ENCODE measurements at regions not wholly inside any gene's neighbourhood (a gene's known extent, or its start where the extent isn't known, plus 50 kb on each side); places are given as distances from the start of the nearest gene placed in this dataset.

DNA sequence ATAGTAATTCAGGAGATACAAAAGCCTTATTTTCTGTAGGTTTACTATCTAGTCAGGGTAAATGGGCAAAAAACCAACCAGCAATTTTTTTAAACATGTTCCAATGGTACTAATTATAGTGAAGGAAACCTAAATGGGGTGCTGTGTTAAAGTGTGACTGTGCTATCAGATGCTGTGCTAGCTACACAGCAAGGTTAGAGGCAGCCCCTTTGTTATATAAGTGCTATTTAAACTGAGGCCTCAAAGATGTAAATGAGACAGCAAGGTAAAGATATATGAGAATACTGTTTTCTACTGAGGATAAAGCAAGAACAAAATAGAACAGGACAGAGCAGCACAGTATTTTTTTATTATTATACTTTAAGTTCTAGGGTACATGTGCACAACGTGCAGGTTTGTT is 305.4 kb upstream of the RGS18 start:
- no peaks in the 10 kb centered on the region for H3K9me3 ChIP-seq
- TF ChIP-seq, protein P1, sequence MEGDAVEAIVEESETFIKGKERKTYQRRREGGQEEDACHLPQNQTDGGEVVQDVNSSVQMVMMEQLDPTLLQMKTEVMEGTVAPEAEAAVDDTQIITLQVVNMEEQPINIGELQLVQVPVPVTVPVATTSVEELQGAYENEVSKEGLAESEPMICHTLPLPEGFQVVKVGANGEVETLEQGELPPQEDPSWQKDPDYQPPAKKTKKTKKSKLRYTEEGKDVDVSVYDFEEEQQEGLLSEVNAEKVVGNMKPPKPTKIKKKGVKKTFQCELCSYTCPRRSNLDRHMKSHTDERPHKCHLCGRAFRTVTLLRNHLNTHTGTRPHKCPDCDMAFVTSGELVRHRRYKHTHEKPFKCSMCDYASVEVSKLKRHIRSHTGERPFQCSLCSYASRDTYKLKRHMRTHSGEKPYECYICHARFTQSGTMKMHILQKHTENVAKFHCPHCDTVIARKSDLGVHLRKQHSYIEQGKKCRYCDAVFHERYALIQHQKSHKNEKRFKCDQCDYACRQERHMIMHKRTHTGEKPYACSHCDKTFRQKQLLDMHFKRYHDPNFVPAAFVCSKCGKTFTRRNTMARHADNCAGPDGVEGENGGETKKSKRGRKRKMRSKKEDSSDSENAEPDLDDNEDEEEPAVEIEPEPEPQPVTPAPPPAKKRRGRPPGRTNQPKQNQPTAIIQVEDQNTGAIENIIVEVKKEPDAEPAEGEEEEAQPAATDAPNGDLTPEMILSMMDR (IDR thresholded peaks at IDR 0.05): no peak
- H3K27me3 ChIP-seq: no peaks in the 10 kb centered on the region
- H3K4me1 ChIP-seq: no peaks in the 10 kb centered on the region
- no peaks in the 10 kb centered on the region for H3K36me3 ChIP-seq
- DNase-seq (ENCODE audit: low spot score): no peak
- H3K27ac ChIP-seq: no peak overlapping the region
- H3K4me3 ChIP-seq: no peak overlapping the region

DNA sequence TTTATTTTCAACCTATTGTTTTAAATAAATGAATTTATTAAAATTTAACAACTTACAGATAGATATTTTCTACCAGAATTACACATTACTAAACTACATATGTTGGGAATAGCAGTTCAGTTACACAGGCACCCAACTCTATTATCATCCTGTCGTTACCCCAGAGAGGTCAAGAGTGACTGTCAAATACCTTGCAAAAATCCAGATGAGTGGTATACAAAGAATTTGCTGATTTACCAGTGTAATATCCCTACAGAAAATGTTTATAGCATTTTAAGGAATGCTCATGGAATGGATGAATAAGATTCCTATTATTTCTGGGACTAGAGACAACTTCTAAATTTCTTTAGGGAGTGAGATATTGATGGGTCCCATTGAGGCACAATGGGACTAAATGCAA is 300.7 kb upstream of the RGS18 start:
- Histone ChIP-seq H3K9me3 (no peaks in the 10 kb centered on the region), H3K27ac (no peak overlapping the region), H3K4me1 (no peaks in the 10 kb centered on the region), H3K27me3 (no peaks in the 10 kb centered on the region), H3K4me3 (no peak overlapping the region), H3K36me3 (no peaks in the 10 kb centered on the region)
- DNase-seq (ENCODE audit: low spot score): no peak
- TF ChIP-seq, protein P1 (IDR thresholded peaks at IDR 0.05): no peak

DNA sequence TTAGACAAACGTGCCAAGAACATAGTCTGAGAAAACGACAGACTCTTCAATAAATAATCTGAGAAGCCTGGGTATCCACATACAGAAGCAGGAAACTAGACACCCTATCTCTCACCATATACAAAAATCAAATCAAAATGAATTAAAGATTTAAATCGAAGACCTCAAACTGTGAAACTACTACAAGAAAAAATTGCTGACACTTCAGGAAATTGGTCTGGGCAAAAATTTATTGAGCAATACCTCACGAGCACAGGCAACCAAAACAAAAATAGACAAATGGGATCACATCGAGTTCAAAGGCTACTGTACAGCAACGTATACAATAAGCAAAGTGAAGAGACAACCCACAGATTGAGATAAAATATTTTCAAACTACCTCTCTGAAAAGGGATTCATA is 292.8 kb upstream of the RGS18 start:
- TF ChIP-seq, protein P1 (IDR thresholded peaks at IDR 0.05): no peak
- no peak for DNase-seq (ENCODE audit: low spot score)

DNA sequence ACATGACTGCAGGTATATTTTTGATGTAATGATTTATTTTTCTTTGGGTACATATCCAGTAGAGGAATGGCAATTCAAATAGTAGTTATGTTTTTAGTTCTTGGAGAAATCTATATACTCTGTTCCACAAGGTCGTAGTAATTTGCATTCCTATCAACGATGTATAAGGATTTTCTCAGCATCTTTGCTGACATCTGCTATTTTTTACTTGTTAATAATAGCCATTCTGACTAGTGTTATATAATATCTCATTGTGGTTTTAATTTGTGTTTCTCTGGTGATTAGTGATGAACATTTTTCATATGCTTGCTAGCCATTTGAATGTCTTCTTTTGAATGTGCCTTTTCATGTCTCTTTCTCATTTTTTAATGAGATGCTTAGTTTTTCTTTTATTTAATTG is 292.1 kb upstream of the RGS18 start:
- H3K27me3 ChIP-seq: no peaks in the 10 kb centered on the region
- TF ChIP-seq, protein P1 (IDR thresholded peaks at IDR 0.05): no peak
- H3K9me3 ChIP-seq: no peaks in the 10 kb centered on the region
- H3K4me1 ChIP-seq: no peaks in the 10 kb centered on the region
- no peak overlapping the region for H3K27ac ChIP-seq
- no peaks in the 10 kb centered on the region for H3K36me3 ChIP-seq
- no peak overlapping the region for H3K4me3 ChIP-seq
- DNase-seq (ENCODE audit: low spot score): no peak

More for the DNA sequence above, 292.8 kb upstream of the RGS18 start:
- Histone ChIP-seq H3K4me3 (no peak overlapping the region), H3K36me3 (no peaks in the 10 kb centered on the region), H3K9me3 (no peaks in the 10 kb centered on the region), H3K27ac (no peak overlapping the region), H3K4me1 (no peaks in the 10 kb centered on the region), H3K27me3 (no peaks in the 10 kb centered on the region)

DNA sequence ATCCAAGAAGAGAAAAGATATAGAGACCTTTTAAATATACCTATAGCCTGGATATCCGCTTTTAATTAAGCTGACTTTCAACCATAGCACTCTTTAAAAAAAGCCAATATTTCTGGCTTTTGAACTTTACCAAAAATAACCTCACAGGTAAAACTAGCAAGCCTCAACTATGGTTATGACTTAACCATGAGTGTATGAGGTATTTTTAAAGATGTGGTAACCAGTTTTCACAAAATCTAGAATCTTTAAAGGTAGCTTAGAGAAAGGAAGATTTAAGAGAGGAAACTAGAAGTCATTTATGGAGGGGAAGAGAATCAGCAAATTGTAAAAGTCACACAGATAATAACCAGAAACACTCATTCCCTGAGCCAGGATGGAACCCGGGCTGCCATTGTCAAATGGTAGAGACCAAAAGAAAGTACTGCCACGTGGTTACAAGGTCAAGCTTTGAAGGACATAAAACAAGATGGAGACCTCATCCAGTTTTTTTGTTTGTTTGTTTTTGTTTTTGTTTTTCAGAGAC is 288.4 kb upstream of the RGS18 start:
- Histone ChIP-seq H3K27me3 (no peaks in the 10 kb centered on the region), H3K9me3 (no peaks in the 10 kb centered on the region), H3K4me3 (no peak overlapping the region), H3K27ac (no peak overlapping the region), H3K4me1 (no peaks in the 10 kb centered on the region), H3K36me3 (no peaks in the 10 kb centered on the region)
- DNase-seq (ENCODE audit: low spot score): no peak
- TF ChIP-seq, protein P1 (IDR thresholded peaks at IDR 0.05): no peak

DNA sequence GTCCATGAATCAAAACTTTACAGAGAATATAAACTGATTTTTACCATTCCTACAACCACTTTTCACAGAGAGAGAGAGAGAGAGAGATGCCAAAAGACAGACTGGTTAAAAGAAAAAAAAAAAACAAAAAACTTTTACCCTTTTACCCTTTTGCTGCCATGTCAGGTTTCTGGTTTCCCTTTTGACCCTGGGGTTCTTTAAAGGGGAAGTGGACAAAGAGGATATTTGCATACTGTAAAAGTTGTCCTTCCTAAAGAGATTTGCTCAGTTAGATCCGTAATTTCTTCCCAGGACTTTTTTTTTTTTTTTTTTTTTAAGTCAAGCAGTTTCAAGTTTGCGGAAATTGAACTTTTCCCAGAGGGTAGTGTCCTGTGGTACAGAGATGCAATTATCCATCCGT is 287.8 kb upstream of the RGS18 start:
- Histone ChIP-seq H3K9me3 (no peaks in the 10 kb centered on the region), H3K27ac (no peak overlapping the region)
- DNase-seq (ENCODE audit: low spot score): no peak

More for the DNA sequence above, 287.8 kb upstream of the RGS18 start:
- TF ChIP-seq, protein P1 (IDR thresholded peaks at IDR 0.05): no peak
- no peaks in the 10 kb centered on the region for H3K36me3 ChIP-seq
- H3K27me3 ChIP-seq: no peaks in the 10 kb centered on the region
- H3K4me1 ChIP-seq: no peaks in the 10 kb centered on the region
- no peak overlapping the region for H3K4me3 ChIP-seq

Data from right atrium auricular region (tissue), 2 donors.